ENCODE measurements at regions not wholly inside any gene's neighbourhood (a gene's known extent, or its start where the extent isn't known, plus 50 kb on each side); places are given as distances from the start of the nearest gene placed in this dataset.

DNA sequence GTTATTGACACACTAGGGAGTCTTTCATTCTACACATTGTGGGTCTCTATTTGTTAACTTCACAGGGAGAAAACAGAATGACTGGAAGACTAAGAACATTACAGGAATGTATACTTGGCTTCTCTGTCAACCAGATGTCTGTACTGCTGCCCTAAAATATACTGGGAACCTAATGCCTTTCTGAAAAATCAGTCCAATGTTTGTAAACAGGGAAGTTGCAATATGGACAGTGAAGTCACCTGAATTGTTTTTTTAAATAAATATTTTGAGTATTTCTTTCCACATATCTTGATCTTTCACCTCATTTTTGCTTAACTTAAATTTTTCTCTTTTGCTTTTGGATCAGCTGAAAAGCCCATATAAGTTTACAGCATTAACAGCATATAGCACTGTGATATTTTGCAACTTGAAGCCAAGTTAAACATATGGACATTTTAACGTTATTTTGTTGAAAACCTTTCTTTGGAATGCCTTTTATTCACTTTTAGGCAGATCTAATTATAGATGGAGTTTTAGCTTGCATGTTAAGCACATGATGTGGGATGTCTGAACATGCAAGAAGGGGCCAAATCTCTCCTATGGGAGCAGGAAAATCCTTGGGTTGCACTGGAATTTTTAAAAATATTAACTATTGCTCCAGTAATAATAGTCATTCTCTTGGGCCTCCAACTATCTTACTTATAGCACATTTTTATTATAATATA lies 137.7 kb upstream of the TWIST2 start:
- Histone ChIP-seq H3K36me3 (no peaks in the 10 kb centered on the region), H3K4me1 (peaks cover 16% of the 10 kb centered on the region), H3K27ac (peak overlapping the region; percentile 36), H3K9me3 (no peaks in the 10 kb centered on the region), H3K27me3 (no peaks in the 10 kb centered on the region), H3K4me3 (no peak overlapping the region)
- DNase-seq (ENCODE audit: extremely low spot score in 2 of 2), result no peak
- no peak for TF ChIP-seq POLR2A (IDR thresholded peaks at IDR 0.05)
- TF ChIP-seq, protein P1, sequence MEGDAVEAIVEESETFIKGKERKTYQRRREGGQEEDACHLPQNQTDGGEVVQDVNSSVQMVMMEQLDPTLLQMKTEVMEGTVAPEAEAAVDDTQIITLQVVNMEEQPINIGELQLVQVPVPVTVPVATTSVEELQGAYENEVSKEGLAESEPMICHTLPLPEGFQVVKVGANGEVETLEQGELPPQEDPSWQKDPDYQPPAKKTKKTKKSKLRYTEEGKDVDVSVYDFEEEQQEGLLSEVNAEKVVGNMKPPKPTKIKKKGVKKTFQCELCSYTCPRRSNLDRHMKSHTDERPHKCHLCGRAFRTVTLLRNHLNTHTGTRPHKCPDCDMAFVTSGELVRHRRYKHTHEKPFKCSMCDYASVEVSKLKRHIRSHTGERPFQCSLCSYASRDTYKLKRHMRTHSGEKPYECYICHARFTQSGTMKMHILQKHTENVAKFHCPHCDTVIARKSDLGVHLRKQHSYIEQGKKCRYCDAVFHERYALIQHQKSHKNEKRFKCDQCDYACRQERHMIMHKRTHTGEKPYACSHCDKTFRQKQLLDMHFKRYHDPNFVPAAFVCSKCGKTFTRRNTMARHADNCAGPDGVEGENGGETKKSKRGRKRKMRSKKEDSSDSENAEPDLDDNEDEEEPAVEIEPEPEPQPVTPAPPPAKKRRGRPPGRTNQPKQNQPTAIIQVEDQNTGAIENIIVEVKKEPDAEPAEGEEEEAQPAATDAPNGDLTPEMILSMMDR (IDR thresholded peaks at IDR 0.05), result no peak
- no peak for TF ChIP-seq POLR2AphosphoS5 (IDR thresholded peaks at IDR 0.05; ENCODE audit: insufficient read depth in 1 of 2, low read depth in 1 of 2)
- intact Hi-C loops (cut with DNase I), result no loop called here

DNA sequence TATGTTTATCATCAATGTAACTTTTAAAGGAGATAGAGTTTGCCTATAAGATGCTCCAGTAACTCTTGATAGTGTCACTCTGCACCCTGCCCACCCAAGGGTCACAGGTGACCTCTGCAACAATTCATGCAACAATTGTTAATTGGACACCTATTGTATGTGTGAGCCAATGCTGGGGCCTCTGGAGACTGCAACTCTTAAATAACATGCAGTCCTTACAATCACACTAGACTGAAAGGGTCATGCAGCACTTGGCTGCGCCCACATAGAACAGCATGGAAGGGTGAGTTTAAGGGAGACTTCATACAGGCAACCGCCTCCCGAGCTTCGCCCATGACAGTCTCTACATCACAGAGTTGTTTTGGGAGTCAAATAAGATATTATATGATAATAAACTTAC lies 137.1 kb upstream of the TWIST2 start:
- Histone ChIP-seq H3K9me3 (no peaks in the 10 kb centered on the region), H3K27me3 (no peaks in the 10 kb centered on the region), H3K27ac (no peak overlapping the region), H3K36me3 (no peaks in the 10 kb centered on the region), H3K4me1 (peaks cover 16% of the 10 kb centered on the region), H3K4me3 (no peak overlapping the region)
- TF ChIP-seq POLR2A (IDR thresholded peaks at IDR 0.05) (no peak), POLR2AphosphoS5 (IDR thresholded peaks at IDR 0.05; ENCODE audit: insufficient read depth in 1 of 2, low read depth in 1 of 2) (no peak)
- TF ChIP-seq, protein P1 (IDR thresholded peaks at IDR 0.05), result no peak
- no peak for DNase-seq (ENCODE audit: extremely low spot score in 2 of 2)
- intact Hi-C loops (cut with DNase I), result no loop called here

DNA sequence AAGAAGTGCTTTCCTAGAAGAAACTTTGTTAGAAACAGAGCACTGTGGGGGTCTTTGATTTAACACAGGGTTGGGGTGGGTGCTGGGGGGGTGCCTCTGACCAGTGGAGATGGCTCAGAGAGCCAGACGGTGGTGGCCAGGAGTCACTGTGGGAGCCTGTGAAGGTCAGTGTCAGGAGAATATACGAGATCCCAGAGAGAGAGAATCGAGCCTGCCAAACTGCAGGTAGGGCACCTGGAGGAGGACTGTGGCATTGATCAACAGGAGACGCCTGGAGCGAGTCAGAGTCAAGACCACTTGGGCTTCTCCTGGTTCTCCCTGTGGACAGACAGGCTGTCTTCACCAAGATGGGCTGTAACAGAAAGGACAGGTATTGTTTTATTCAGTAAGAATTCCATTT lies 136.5 kb upstream of the TWIST2 start:
- no peak for DNase-seq (ENCODE audit: extremely low spot score in 2 of 2)
- TF ChIP-seq POLR2AphosphoS5 (IDR thresholded peaks at IDR 0.05; ENCODE audit: insufficient read depth in 1 of 2, low read depth in 1 of 2), result no peak
- TF ChIP-seq, protein P1 (IDR thresholded peaks at IDR 0.05), result no peak
- TF ChIP-seq POLR2A (IDR thresholded peaks at IDR 0.05), result no peak
- Histone ChIP-seq H3K4me3 (no peak overlapping the region), H3K4me1 (peaks cover 16% of the 10 kb centered on the region), H3K27ac (no peak overlapping the region), H3K36me3 (no peaks in the 10 kb centered on the region), H3K27me3 (no peaks in the 10 kb centered on the region), H3K9me3 (no peaks in the 10 kb centered on the region)
- intact Hi-C loops (cut with DNase I), result no loop called here

DNA sequence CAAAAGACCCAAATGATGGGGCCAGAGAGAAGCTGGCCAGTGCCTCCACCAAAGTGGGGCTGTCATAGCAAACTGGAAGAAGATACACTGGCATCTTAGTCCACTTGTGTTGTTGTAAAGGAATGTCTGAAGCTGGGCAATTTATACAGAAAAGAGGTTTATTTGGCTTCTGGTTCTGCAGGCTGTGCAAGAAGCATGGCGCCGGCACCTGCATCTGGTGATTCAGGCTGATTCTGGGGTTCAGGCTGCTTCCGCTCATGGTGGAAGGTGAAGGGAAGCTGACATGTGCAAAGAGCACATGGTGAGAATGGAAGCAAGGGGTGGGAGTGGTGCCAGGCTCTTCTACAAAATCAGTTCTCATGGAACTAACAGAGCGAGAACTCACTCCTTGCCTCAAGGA lies 135.9 kb upstream of the TWIST2 start:
- TF ChIP-seq POLR2AphosphoS5 (IDR thresholded peaks at IDR 0.05; ENCODE audit: insufficient read depth in 1 of 2, low read depth in 1 of 2) (no peak), POLR2A (IDR thresholded peaks at IDR 0.05) (no peak)
- TF ChIP-seq, protein P1 (IDR thresholded peaks at IDR 0.05), result no peak
- intact Hi-C loops (cut with DNase I), result no loop called here
- Histone ChIP-seq H3K9me3 (no peaks in the 10 kb centered on the region), H3K4me3 (no peak overlapping the region), H3K27ac (no peak overlapping the region), H3K4me1 (peaks cover 16% of the 10 kb centered on the region), H3K27me3 (no peaks in the 10 kb centered on the region), H3K36me3 (no peaks in the 10 kb centered on the region)
- peak in 1 of 2 donors; percentile 77 for DNase-seq (ENCODE audit: extremely low spot score in 2 of 2)

DNA sequence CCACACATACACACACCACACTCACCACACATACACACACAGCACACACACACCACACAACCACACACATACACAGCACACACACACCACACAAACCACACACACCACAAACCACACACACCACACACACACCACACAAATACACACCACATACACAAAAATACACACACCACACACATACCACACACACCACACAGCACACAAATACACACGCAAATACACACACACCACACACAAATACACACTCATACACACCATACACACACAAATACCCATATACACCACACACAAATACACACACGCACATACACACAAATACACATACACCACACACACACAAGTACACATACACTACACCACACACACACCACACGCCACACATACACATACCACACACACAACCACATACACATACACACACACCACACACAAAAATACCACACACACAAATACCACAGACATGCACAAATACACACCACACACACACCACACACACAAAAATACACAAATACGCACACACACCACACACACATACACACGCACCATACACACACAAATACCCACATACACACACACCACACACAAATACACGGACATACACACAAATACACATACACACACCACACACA lies 134.6 kb upstream of the TWIST2 start:
- intact Hi-C loops (cut with DNase I), result no loop called here
- Histone ChIP-seq H3K27me3 (no peaks in the 10 kb centered on the region), H3K9me3 (no peaks in the 10 kb centered on the region), H3K27ac (peak overlapping the region; percentile 56), H3K36me3 (no peaks in the 10 kb centered on the region), H3K4me1 (peaks cover 16% of the 10 kb centered on the region), H3K4me3 (no peak overlapping the region)
- no peak for DNase-seq (ENCODE audit: extremely low spot score in 2 of 2)
- no peak for TF ChIP-seq POLR2AphosphoS5 (IDR thresholded peaks at IDR 0.05; ENCODE audit: insufficient read depth in 1 of 2, low read depth in 1 of 2)
- no peak for TF ChIP-seq POLR2A (IDR thresholded peaks at IDR 0.05)
- TF ChIP-seq, protein P1 (IDR thresholded peaks at IDR 0.05), result no peak

All from vagina (tissue), 2 donors.